Left ventricle myocardium inferior (tissue), 1 donor: ENCODE measurements at regions not wholly inside any gene's neighbourhood (a gene's known extent, or its start where the extent isn't known, plus 50 kb on each side); places are given as distances from the start of the nearest gene placed in this dataset.
"Not testable (repeated sequence)": the region's sequence is repeated elsewhere in the genome, so short reads cannot be mapped to it uniquely, and the experiment has no call there.

Source experiments
- DNase-seq: peaks from one replicate; pipeline ENCODE4 v3.0.0-alpha.2; 2020
- H3K27ac ChIP-seq: fragments of 200-600 bp; replicated peaks from 2 replicates; pipeline ENCODE4 v1.8.0; 2021
- H3K27me3 ChIP-seq: fragments of 200-600 bp; 2 replicates; pipeline ENCODE4 v1.8.0; 2021; ENCODE audit warnings: low read depth
- H3K36me3 ChIP-seq: fragments of 200-600 bp; 2 replicates; pipeline ENCODE4 v1.8.0; 2021
- H3K4me1 ChIP-seq: fragments of 200-600 bp; 2 replicates; pipeline ENCODE4 v1.8.0; 2021
- H3K4me3 ChIP-seq: fragments of 200-600 bp; 2 replicates; pipeline ENCODE4 v1.8.0; 2021; ENCODE audit warnings: mild to moderate bottlenecking, moderate library complexity
- H3K9me3 ChIP-seq: fragments of 200-600 bp; replicated peaks from 2 replicates; pipeline ENCODE4 v1.8.0; 2021
- intact Hi-C: fragments of 100-400 bp; cut with micrococcal nuclease; formaldehyde crosslinking; loops from one replicate; pipeline ENCODE4 v1.11.0; 2022
- TF ChIP-seq, protein P1 (sequence below): fragments of 200-600 bp; IDR thresholded peaks from 2 replicates; pipeline ENCODE4 v1.8.0; 2021; ENCODE audit warnings: antibody characterized with exemption, mild to moderate bottlenecking, borderline replicate concordance
- donor health status: DM: no; HTN: yes; CAD: no; lungs with severe emphysema.

DNA sequence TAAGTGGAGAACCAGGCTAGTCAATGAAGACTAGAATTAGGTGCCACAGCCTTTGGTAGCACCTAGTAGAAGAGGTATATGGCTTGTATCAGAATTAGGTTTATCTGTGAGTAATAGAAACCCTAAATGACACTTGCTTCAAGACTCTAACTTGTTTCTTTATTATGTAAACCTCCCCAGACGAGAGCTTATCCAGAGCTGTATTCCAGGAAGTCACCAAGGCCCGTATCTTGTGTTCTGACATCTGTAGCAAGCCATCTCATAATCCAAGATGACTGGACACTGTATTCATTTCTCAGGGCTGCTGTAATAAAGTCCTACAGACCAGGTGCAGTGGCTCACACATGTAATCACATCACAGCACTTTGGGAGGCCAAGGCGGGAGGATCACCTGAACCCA lies 56.7 kb upstream of the PPP1R12A start:
- TF ChIP-seq, protein P1, sequence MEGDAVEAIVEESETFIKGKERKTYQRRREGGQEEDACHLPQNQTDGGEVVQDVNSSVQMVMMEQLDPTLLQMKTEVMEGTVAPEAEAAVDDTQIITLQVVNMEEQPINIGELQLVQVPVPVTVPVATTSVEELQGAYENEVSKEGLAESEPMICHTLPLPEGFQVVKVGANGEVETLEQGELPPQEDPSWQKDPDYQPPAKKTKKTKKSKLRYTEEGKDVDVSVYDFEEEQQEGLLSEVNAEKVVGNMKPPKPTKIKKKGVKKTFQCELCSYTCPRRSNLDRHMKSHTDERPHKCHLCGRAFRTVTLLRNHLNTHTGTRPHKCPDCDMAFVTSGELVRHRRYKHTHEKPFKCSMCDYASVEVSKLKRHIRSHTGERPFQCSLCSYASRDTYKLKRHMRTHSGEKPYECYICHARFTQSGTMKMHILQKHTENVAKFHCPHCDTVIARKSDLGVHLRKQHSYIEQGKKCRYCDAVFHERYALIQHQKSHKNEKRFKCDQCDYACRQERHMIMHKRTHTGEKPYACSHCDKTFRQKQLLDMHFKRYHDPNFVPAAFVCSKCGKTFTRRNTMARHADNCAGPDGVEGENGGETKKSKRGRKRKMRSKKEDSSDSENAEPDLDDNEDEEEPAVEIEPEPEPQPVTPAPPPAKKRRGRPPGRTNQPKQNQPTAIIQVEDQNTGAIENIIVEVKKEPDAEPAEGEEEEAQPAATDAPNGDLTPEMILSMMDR: no peak
- Histone ChIP-seq H3K4me3 (no peak overlapping the region), H3K4me1 (no peaks in the 10 kb centered on the region), H3K27ac (no peak overlapping the region), H3K9me3 (no peaks in the 10 kb centered on the region), H3K27me3 (no peaks in the 10 kb centered on the region), H3K36me3 (no peaks in the 10 kb centered on the region)
- no peak for DNase-seq
- intact Hi-C loops: no loop called here

DNA sequence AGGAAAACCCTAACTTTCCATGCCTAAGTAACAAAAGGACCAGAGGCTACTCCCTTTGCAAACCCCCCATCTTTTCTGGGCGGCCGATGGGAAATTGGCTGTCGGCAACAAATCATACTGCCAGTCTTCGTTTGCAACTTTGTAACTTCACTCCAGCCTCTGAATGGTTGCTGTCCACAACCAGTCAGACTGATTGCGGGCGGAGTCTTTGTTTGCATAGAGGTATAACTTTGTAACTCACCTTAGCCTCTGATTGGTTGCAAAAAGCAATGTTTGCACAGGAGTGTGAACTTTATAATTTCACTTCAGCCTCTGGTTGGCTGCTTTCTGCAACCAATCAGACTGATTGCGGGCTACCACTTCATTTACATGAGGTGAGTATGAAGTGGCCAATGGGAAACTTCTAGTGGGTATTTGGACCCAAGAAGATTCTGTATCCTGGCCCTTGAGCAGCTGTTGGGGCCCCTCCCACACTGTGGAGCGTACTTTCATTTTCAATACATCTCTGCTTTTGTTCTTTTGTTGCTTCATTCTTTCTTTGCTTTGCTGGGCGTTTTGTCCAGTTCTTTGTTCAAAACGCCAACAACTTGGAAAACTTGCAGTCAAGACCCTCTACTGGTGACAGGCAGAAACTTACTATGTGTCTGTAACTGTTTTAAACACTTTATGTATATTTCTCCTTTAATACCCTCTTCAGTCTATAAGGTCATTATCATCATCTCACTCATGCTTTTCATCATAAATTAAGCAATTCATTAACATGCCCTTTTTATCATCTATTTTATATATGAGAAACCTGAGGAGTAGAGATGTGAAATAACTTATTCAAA lies 55.8 kb upstream of the PPP1R12A start:
- H3K4me3 ChIP-seq, DNase-seq, H3K36me3 ChIP-seq, H3K27ac ChIP-seq, H3K9me3 ChIP-seq, intact Hi-C loops, H3K27me3 ChIP-seq, H3K4me1 ChIP-seq: not testable (repeated sequence)

DNA sequence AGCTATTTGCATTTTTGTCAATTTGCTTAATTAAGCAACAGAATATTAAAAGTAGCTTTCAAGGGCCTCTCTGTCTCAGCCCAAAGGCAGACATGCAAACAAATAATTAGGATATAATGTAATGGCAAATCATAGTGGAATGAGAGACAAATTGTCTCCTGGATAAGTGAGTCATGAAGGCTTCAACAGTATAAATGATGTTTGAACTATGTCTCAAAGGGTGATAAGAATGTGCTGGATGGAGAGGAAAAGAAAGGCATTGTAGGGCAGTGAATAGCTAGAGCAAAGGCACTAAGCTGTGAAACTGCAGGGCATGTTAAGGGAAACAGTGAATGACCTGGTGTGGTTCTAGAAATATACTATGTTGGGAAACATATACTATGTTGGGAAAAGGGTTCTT lies 53.5 kb upstream of the PPP1R12A start:
- TF ChIP-seq, protein P1: no peak
- Histone ChIP-seq H3K4me3 (no peak overlapping the region), H3K9me3 (no peaks in the 10 kb centered on the region), H3K27me3 (no peaks in the 10 kb centered on the region), H3K27ac (no peak overlapping the region), H3K4me1 (peaks cover 6% of the 10 kb centered on the region), H3K36me3 (no peaks in the 10 kb centered on the region)
- no peak for DNase-seq
- intact Hi-C loops: no loop called here

DNA sequence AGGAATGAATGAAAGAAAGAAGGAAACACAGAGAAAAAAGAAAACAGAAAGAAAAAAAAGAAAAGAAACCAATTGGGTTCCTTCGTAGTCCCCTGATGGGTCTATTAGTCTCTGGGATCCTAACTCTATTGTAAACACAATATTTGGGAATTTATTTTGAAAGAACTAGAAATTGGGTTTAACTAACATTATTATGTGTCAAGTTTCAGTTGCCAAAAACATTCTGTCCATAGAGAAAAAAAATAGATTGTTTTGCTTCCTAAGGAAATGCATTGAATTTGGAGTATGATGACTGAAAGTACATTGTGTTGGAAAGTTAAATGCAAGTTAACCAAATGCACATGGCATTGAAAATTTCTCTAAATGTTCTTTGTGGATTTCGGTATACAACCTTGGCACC lies 52.8 kb upstream of the PPP1R12A start:
- Histone ChIP-seq H3K36me3 (no peaks in the 10 kb centered on the region), H3K27ac (no peak overlapping the region), H3K4me1 (peaks cover 6% of the 10 kb centered on the region), H3K9me3 (no peaks in the 10 kb centered on the region), H3K27me3 (no peaks in the 10 kb centered on the region), H3K4me3 (no peak overlapping the region)
- TF ChIP-seq, protein P1: no peak
- intact Hi-C loops: no loop called here
- DNase-seq: no peak
